ENCODE measurements at regions not wholly inside any gene's neighbourhood (a gene's known extent, or its start where the extent isn't known, plus 50 kb on each side); places are given as distances from the start of the nearest gene placed in this dataset.
"Not testable (repeated sequence)": the region's sequence is repeated elsewhere in the genome, so short reads cannot be mapped to it uniquely, and the experiment has no call there.

- no peak for DNase-seq (ENCODE audit: low spot score)
- TF ChIP-seq, protein P1, sequence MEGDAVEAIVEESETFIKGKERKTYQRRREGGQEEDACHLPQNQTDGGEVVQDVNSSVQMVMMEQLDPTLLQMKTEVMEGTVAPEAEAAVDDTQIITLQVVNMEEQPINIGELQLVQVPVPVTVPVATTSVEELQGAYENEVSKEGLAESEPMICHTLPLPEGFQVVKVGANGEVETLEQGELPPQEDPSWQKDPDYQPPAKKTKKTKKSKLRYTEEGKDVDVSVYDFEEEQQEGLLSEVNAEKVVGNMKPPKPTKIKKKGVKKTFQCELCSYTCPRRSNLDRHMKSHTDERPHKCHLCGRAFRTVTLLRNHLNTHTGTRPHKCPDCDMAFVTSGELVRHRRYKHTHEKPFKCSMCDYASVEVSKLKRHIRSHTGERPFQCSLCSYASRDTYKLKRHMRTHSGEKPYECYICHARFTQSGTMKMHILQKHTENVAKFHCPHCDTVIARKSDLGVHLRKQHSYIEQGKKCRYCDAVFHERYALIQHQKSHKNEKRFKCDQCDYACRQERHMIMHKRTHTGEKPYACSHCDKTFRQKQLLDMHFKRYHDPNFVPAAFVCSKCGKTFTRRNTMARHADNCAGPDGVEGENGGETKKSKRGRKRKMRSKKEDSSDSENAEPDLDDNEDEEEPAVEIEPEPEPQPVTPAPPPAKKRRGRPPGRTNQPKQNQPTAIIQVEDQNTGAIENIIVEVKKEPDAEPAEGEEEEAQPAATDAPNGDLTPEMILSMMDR (IDR thresholded peaks at IDR 0.05; ENCODE audit: extremely low read depth, missing control alignments): no peak
Observed at GRCh38 chr2:194696690-194697089, 960.3 kb upstream of the SLC39A10 start.

DNA sequence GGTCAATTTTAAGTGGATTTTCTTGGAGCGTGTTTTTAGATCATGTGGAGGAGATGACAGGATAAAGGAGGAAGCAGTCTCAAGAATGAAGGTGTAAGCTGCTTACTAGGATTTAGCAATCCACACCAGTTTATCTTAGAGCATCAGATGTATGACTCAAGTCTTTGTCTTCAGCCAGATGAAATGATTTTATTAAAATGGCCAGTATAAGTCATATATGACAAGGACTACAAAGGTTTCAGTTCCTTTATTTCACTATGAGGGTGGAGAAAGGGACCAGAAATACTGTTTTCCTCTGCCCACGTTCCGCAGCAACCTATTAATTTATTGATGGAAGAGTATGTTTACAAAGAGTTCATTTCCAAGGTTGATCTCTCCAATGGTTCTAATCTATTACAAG lies 970.5 kb upstream of the SLC39A10 start:
- DNase-seq (ENCODE audit: low spot score): no peak
- TF ChIP-seq, protein P1 (IDR thresholded peaks at IDR 0.05; ENCODE audit: extremely low read depth, missing control alignments): no peak

DNA sequence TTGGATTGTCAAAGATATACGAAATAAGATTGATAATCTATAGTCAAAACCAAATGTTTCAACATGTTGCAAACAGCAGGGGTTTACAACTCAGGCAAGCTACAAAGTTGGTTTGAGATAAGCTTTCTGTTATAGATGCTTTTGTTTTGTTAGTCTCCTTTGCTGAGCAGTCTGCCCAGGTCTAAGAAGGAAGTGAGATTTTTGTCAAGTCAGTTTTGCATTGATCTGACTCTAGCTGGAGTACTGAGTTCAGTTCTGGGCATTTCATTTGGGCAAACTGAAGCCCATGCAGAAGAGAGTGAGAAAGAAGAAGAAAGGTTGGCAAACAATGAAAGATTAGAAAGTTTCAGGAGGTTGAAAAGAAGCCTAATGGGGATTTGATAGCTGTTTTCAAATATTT lies 983.0 kb upstream of the SLC39A10 start:
- no peak for DNase-seq (ENCODE audit: low spot score)
- TF ChIP-seq, protein P1 (IDR thresholded peaks at IDR 0.05; ENCODE audit: extremely low read depth, missing control alignments): no peak

DNA sequence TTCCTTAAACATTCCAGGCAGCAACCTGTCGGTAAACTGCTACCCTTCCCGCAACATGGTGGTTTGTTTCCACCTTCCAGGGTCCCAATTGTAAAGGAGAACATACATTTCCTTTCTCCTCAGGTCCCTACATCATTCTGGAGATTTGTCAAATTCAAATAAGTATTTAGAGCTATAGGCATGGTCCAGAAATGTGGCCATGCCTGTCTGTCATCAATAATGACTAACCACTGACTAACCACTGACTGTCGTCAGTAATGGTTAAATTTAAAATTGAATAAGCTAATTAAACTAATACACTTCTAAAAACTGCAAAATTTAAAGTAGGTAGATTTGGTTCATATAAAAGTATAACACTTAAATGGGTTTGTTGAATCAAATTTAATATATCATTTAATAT lies 984.0 kb upstream of the SLC39A10 start:
- DNase-seq (ENCODE audit: low spot score): no peak
- TF ChIP-seq, protein P1 (IDR thresholded peaks at IDR 0.05; ENCODE audit: extremely low read depth, missing control alignments): no peak

DNA sequence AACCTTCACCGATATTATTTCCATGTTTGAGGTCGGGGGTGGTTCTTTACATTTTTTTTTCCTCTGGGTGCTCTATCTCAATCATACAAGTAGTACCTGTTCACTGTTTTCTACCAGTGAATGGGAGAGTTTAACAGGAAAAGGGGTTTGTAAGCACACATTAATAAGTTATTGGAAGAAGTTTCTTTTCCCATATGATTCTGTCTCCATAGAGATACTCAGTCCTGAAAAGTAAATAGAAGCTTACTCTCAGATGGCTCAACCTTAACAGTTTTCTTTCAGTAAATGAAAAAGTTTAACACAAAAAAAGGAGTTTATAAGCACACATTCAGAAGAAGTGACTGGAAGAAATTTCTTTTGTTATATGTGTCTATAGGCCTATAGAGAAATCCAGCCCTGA lies 995.6 kb upstream of the SLC39A10 start:
- TF ChIP-seq, protein P1 (IDR thresholded peaks at IDR 0.05; ENCODE audit: extremely low read depth, missing control alignments): no peak
- no peak for DNase-seq (ENCODE audit: low spot score)

DNA sequence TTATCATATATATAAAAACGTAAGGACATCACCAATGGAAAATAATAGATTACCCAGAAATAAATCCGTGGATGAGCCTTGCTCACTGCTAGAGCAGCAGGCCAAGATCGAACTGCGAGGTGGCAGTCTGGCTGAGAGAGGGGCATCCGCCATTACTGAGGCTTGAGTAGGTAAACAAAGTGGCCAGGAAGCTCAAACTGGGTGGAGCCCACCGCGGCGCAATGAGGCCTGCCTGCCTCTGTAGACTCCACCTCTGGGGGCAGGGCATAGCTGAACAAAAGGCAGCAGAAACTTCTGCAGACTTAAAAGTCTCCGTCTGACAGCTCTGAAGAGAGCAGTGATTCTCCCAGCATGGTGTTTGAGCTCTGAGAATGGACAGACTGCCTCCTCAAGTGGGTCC lies 1018.0 kb upstream of the SLC39A10 start:
- not testable (repeated sequence) for DNase-seq (ENCODE audit: low spot score)

GRCh38 chr2:194621945-194622344 lies 1035.1 kb upstream of the SLC39A10 start:
- TF ChIP-seq, protein P1 (IDR thresholded peaks at IDR 0.05; ENCODE audit: extremely low read depth, missing control alignments): no peak
- DNase-seq (ENCODE audit: low spot score): no peak

DNA sequence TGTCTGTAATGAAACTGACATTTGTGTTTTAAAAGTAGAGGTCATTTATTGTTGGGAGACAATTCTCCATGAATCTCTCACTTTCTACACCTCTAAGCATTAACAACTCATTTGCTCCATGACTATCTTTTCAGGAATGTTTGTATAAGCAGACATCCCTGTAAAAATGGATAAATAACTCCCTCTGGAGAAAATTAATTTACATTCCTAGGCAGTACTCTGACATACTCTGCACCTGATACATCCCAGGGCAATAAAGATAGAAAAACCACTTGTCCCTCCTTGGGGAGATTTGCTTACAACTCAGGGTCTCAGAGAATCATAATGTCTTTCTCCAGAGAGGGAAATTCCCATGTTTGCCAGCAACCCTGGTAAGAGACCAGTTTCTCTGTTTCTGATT lies 1037.7 kb upstream of the SLC39A10 start:
- TF ChIP-seq, protein P1 (IDR thresholded peaks at IDR 0.05; ENCODE audit: extremely low read depth, missing control alignments): no peak
- no peak for DNase-seq (ENCODE audit: low spot score)

Measured in GM20000 (cell line).